ENCODE measurements at regions not wholly inside any gene's neighbourhood (a gene's known extent, or its start where the extent isn't known, plus 50 kb on each side); places are given as distances from the start of the nearest gene placed in this dataset.

DNA sequence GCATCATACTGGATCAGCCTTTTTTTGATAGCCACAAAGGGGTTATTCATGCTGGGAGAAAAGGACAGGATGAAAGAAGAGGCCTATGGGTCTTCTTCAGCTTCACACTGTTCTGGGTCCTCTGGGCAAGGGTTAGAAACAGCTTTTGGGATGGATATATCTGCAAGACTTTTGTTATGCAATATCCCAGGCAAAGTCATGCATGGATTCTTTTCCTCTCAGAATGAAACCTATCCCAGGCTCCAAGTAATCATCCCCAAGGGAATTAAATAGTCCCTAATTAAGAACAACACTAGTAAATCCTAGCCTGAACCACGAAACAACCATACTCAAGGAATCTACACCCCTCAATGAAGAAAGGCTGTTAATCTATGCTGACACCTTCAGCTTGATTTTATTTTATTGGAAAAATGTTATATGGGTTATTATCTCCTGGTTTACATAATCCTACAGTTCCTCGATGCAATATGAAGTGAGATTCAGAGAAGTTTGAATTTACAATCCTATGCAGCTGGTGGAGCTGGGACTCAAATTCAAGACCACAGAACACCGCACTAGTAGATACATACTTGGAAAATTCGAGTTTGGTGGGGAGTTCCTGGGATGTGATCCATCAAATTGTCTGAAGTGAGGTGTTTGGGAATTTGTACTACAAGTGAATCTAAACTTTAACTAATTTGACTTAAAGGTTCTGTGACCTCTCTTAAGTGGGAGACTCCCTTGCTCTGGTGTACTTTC is 338.6 kb downstream of the TBX15 start:
- DNase-seq (ENCODE audit: low spot score in 2 of 2): no peak
- intact Hi-C loops (cut with DNase I; ENCODE audit: low total_unique reads): no loop called here
- TF ChIP-seq POLR2A (IDR thresholded peaks at IDR 0.05) (no peak), CTCF (IDR thresholded peaks at IDR 0.05) (no peak)
- H3K4me3 ChIP-seq (ENCODE audit: low read depth, poor library complexity, severe bottlenecking): no peak overlapping the region
- 35 to 52% methylated on average over 4 of the region's 4 CpGs for WGBS, 2 donors

GRCh38 chr1:118636004-118636403 is 352.1 kb downstream of the TBX15 start:
- intact Hi-C loops (cut with DNase I; ENCODE audit: low total_unique reads): no loop called here
- DNase-seq (ENCODE audit: low spot score in 2 of 2): no peak
- no peak overlapping the region for H3K4me3 ChIP-seq (ENCODE audit: low read depth, poor library complexity, severe bottlenecking)
- no peak for TF ChIP-seq POLR2A (IDR thresholded peaks at IDR 0.05)
- no peak for TF ChIP-seq CTCF (IDR thresholded peaks at IDR 0.05)

GRCh38 chr1:118627435-118627834 is 360.7 kb downstream of the TBX15 start:
- TF ChIP-seq CTCF (IDR thresholded peaks at IDR 0.05): no peak
- TF ChIP-seq POLR2A (IDR thresholded peaks at IDR 0.05): no peak
- no peak for DNase-seq (ENCODE audit: low spot score in 2 of 2)
- 75 to 80% methylated on average over 2 of the region's 2 CpGs for WGBS, 2 donors
- intact Hi-C loops (cut with DNase I; ENCODE audit: low total_unique reads): no loop called here
- H3K4me3 ChIP-seq (ENCODE audit: low read depth, poor library complexity, severe bottlenecking): no peak overlapping the region

DNA sequence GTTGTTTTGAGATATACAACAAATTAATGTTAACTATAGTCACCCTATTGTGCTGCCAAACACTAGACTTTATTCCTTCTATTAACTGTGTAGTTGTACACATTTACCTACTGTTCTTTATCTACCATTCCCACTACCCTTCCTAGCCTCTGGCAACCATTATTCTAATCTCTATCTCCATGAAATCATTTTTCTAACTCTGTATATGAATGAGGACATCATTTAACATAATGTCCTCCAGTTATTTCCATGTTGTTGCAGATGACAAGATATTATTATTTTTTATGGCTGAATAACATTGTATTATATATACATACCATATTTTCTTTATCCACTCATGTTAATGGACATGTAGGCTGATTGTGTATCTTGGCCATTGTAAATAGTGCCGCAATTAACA is 366.3 kb downstream of the TBX15 start:
- TF ChIP-seq CTCF (IDR thresholded peaks at IDR 0.05) (no peak), POLR2A (IDR thresholded peaks at IDR 0.05) (no peak)
- H3K4me3 ChIP-seq (ENCODE audit: low read depth, poor library complexity, severe bottlenecking): no peak overlapping the region
- WGBS, 2 donors: 89 to 90% methylated on average over 1 of the region's 1 CpG
- intact Hi-C loops (cut with DNase I; ENCODE audit: low total_unique reads): no loop called here
- no peak for DNase-seq (ENCODE audit: low spot score in 2 of 2)

DNA sequence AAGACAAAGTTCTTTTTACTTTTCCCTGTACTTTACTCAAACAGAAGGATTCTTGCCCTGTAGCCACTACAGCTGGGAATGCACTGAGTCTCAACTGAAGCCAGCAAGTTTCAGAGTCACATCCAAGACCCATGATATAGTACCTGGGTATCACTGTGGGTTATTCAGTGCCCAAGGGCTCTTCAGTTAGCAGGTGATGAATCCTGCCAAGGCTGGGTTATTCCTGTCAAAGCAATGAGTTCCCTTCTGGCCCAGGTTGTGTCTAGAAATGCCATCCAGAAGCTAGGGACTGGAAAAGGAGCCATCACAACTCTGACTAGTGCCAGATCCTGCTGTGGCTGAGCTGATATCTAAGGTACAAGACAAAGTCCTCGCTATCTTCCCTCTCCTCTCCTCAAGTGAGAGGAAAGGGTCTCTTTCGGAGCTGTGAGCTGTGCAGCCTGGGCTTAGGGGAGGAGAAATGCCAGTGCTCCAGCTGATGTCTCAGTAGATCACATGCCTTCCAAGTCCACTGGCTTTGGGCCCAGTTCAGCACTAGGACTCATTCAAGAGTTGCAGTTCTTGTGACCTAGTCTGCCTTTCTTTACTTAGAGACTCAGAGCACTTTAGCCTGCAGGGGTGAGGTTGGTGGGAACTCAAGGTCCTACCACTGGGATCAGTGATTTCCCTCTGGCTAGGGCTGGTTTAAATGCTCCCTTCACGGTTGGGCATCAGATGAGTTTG is 369.4 kb downstream of the TBX15 start:
- no peak overlapping the region for H3K4me3 ChIP-seq (ENCODE audit: low read depth, poor library complexity, severe bottlenecking)
- DNase-seq (ENCODE audit: low spot score in 2 of 2): no peak
- WGBS, 2 donors: 58 to 80% methylated on average over 3 of the region's 3 CpGs
- intact Hi-C loops (cut with DNase I; ENCODE audit: low total_unique reads): no loop called here
- TF ChIP-seq POLR2A (IDR thresholded peaks at IDR 0.05) (no peak), CTCF (IDR thresholded peaks at IDR 0.05) (no peak)

Data from lower leg skin (tissue), 4 donors.